Breast epithelium (tissue), 3 donors: ENCODE measurements at regions not wholly inside any gene's neighbourhood (a gene's known extent, or its start where the extent isn't known, plus 50 kb on each side); places are given as distances from the start of the nearest gene placed in this dataset.

Experiments
- CTCF ChIP-seq, 3 donors: fragments of 450-650 bp; IDR thresholded peaks; one replicate each; pipeline ENCODE4 v1.5.1; 2016 to 2017; ENCODE audit warnings: antibody characterized with exemption in 3 of 3, mild to moderate bottlenecking in 3 of 3, moderate library complexity in 3 of 3
- POLR2A ChIP-seq: fragments of 450-650 bp; IDR thresholded peaks from one replicate; pipeline ENCODE4 v1.6.1; 2016; ENCODE audit warnings: antibody characterized with exemption, mild to moderate bottlenecking, moderate library complexity

- no peak for TF ChIP-seq CTCF (IDR thresholded peaks at IDR 0.05)
- no peak for TF ChIP-seq POLR2A
These were observed 324.9 kb downstream of the CCDC85A start for GRCh38 chr2:56508662-56509061.
